Stimulated activated CD4-positive, alpha-beta T cell treated with anti-CD3 and anti-CD28 coated beads, TNF-alpha, amount 100 ng/mL, for 48 hours (primary cell): ENCODE measurements at regions not wholly inside any gene's neighbourhood (a gene's known extent, or its start where the extent isn't known, plus 50 kb on each side); places are given as distances from the start of the nearest gene placed in this dataset.
A peak's percentile ranks its signal among the peaks of the same experiment; 100 is the strongest.

Source experiments
- DNase-seq, 3 donors: peaks; one replicate each; pipeline ENCODE4 v3.0.0-alpha.2; 2020; ENCODE audit warnings: low read depth in 3 of 3

GRCh38 chr2:64338910-64339500 lies 115.0 kb upstream of the LGALSL start:
- no peak for DNase-seq

- DNase-seq, result no peak
Measured at GRCh38 chr2:64341461-64341860, 112.5 kb upstream of the LGALSL start.

GRCh38 chr2:64342195-64343099 lies 111.5 kb upstream of the LGALSL start:
- no peak for DNase-seq

GRCh38 chr2:64344999-64345576 lies 108.9 kb upstream of the LGALSL start:
- no peak for DNase-seq

GRCh38 chr2:64345998-64346397 lies 108.0 kb upstream of the LGALSL start:
- DNase-seq, result no peak

- no peak for DNase-seq
Measured at GRCh38 chr2:64348386-64349130, 105.4 kb upstream of the LGALSL start.

GRCh38 chr2:64349131-64349530 lies 104.8 kb upstream of the LGALSL start:
- DNase-seq, result no peak

GRCh38 chr2:64350996-64351395 lies 103.0 kb upstream of the LGALSL start:
- DNase-seq, result no peak

- DNase-seq, result no peak
Measured at GRCh38 chr2:64352292-64352691, 101.7 kb upstream of the LGALSL start.

GRCh38 chr2:64354857-64355680 lies 98.9 kb upstream of the LGALSL start:
- DNase-seq, result no peak

GRCh38 chr2:64356906-64357305 lies 97.1 kb upstream of the LGALSL start:
- DNase-seq, result no peak

- DNase-seq, result no peak
Measured at GRCh38 chr2:64359171-64359891, 94.6 kb upstream of the LGALSL start.

- peak; percentile 39 to 65 (median 62) for DNase-seq
Measured at GRCh38 chr2:64359892-64360657, 93.9 kb upstream of the LGALSL start.

GRCh38 chr2:64361151-64361938 lies 92.6 kb upstream of the LGALSL start:
- no peak for DNase-seq

- no peak for DNase-seq
Measured at GRCh38 chr2:64362562-64363026, 91.4 kb upstream of the LGALSL start.

- DNase-seq, result no peak
Measured at GRCh38 chr2:64363140-64363539, 90.8 kb upstream of the LGALSL start.

- DNase-seq, result no peak
Measured at GRCh38 chr2:64363848-64364247, 90.1 kb upstream of the LGALSL start.

- no peak for DNase-seq
Measured at GRCh38 chr2:64367444-64368232, 86.3 kb upstream of the LGALSL start.
